WTC11 (cell line): ENCODE measurements at regions not wholly inside any gene's neighbourhood (a gene's known extent, or its start where the extent isn't known, plus 50 kb on each side); places are given as distances from the start of the nearest gene placed in this dataset.

Experiments used
- ATAC-seq: fragments of 200-7000 bp; cut with Tn5 transposase; 2 replicates; pipeline ENCODE4 v1.10.0; 2021; ENCODE audit warnings: mild to moderate bottlenecking, moderate library complexity
- CTCF ChIA-PET: fragments of 300-600 bp; sonication (Branson Sonifier 250); formaldehyde crosslinking; loops from one replicate; lab custom pipeline; 2021; ENCODE audit warnings: antibody characterized with exemption; lab: Charles Lee
- POLR2A ChIA-PET: fragments of 350-600 bp; sonication (Branson Sonifier 250); formaldehyde crosslinking; loops from one replicate; lab custom pipeline; 2021; ENCODE audit warnings: antibody characterized with exemption; lab: Charles Lee
- DNase-seq: peaks from one replicate; pipeline ENCODE4 v3.0.0; 2021; ENCODE audit warnings: low spot score
- H3K27ac Mint-ChIP-seq: 2 replicates; pipeline ENCODE4 v1.8.0; 2021; ENCODE audit warnings: mixed read lengths
- H3K27me3 Mint-ChIP-seq: 2 replicates; pipeline ENCODE4 v1.8.0; 2021; ENCODE audit warnings: low read depth, mild to moderate bottlenecking, moderate library complexity, mixed read lengths
- H3K36me3 Mint-ChIP-seq: 2 replicates; pipeline ENCODE4 v1.8.0; 2021; ENCODE audit warnings: mixed read lengths
- H3K4me1 Mint-ChIP-seq: 2 replicates; pipeline ENCODE4 v1.8.0; 2022; ENCODE audit warnings: mixed read lengths
- H3K4me3 Mint-ChIP-seq: 2 replicates; pipeline ENCODE4 v1.8.0; 2021; ENCODE audit warnings: mild to moderate bottlenecking, moderate library complexity, mixed read lengths
- H3K9me3 Mint-ChIP-seq: 2 replicates; pipeline ENCODE4 v1.8.0; 2021; ENCODE audit warnings: mixed read lengths
- CBFB ChIP-seq: sonication (generic); formaldehyde crosslinking; IDR thresholded peaks from 2 replicates; pipeline ENCODE4 v1.8.1; 2022; ENCODE audit warnings: mild to moderate bottlenecking, low read depth, missing genetic modification reagents
- CDX4 ChIP-seq: fragments of 250-450 bp; sonication (Bioruptor Pico); IDR thresholded peaks from 2 replicates; pipeline ENCODE4 v1.9.0; 2021; ENCODE audit warnings: moderate library complexity, mild to moderate bottlenecking, inconsistent platforms, borderline replicate concordance
- CREM ChIP-seq: sonication (generic); formaldehyde crosslinking; IDR thresholded peaks from 2 replicates; pipeline ENCODE4 v1.8.1; 2022; ENCODE audit warnings: mild to moderate bottlenecking, missing genetic modification reagents, moderate library complexity
- CTCF ChIP-seq: fragments of 200-600 bp; IDR thresholded peaks from 2 replicates; pipeline ENCODE4 v1.8.0; 2022; ENCODE audit warnings: antibody characterized with exemption
- E2F4 ChIP-seq: sonication (generic); formaldehyde crosslinking; IDR thresholded peaks from 2 replicates; pipeline ENCODE4 v1.8.1; 2022; ENCODE audit warnings: low read depth, mild to moderate bottlenecking, moderate library complexity, missing genetic modification reagents, borderline replicate concordance
- FOXJ3 ChIP-seq: sonication (generic); formaldehyde crosslinking; IDR thresholded peaks from 2 replicates; pipeline ENCODE4 v1.9.0; 2021; ENCODE audit warnings: missing genetic modification reagents, mild to moderate bottlenecking, borderline replicate concordance
- GRHL2 ChIP-seq: fragments of 250-450 bp; sonication (Bioruptor Pico); IDR thresholded peaks from 2 replicates; pipeline ENCODE4 v1.8.0; 2022; ENCODE audit warnings: mild to moderate bottlenecking, moderate library complexity; ENCODE audit not compliant: insufficient replicate concordance, severe bottlenecking
- HMGXB4 ChIP-seq: sonication (generic); formaldehyde crosslinking; IDR thresholded peaks from 2 replicates; pipeline ENCODE4 v1.8.1; 2023; ENCODE audit warnings: mild to moderate bottlenecking, moderate library complexity, missing genetic modification reagents
- MXD4 ChIP-seq: fragments of 250-450 bp; sonication (Bioruptor Pico); IDR thresholded peaks from 2 replicates; pipeline ENCODE4 v1.8.0; 2021; ENCODE audit warnings: mild to moderate bottlenecking, moderate library complexity, borderline replicate concordance
- OVOL2 ChIP-seq: fragments of 250-450 bp; sonication (Bioruptor Pico); IDR thresholded peaks from 2 replicates; pipeline ENCODE4 v1.9.0; 2021; ENCODE audit warnings: mild to moderate bottlenecking, borderline replicate concordance
- PRDM15 ChIP-seq: sonication (generic); formaldehyde crosslinking; IDR thresholded peaks from 2 replicates; pipeline ENCODE4 v1.8.0; 2022; ENCODE audit warnings: missing genetic modification reagents
- PREB ChIP-seq: sonication (generic); formaldehyde crosslinking; IDR thresholded peaks from 2 replicates; pipeline ENCODE4 v1.8.1; 2022; ENCODE audit warnings: mild to moderate bottlenecking, missing genetic modification reagents, moderate library complexity, borderline replicate concordance
- PRRX2 ChIP-seq: fragments of 250-450 bp; sonication (Bioruptor Pico); IDR thresholded peaks from 2 replicates; pipeline ENCODE4 v1.8.0; 2021; ENCODE audit warnings: mild to moderate bottlenecking
- USF2 ChIP-seq: sonication (generic); formaldehyde crosslinking; IDR thresholded peaks from 2 replicates; pipeline ENCODE4 v1.8.1; 2023; ENCODE audit warnings: mild to moderate bottlenecking, missing genetic modification reagents, moderate library complexity
- ZMAT4 ChIP-seq: fragments of 250-450 bp; sonication (Bioruptor Pico); IDR thresholded peaks from 2 replicates; pipeline ENCODE4 v1.9.0; 2021; ENCODE audit warnings: mild to moderate bottlenecking
- ZNF317 ChIP-seq: sonication (generic); formaldehyde crosslinking; IDR thresholded peaks from 2 replicates; pipeline ENCODE4 v1.8.1; 2023; ENCODE audit warnings: low read depth, mild to moderate bottlenecking, moderate library complexity, missing genetic modification reagents, borderline replicate concordance

GRCh38 chr18:41466436-41467160 lies 488.4 kb upstream of the PIK3C3 start:
- H3K4me1 Mint-ChIP-seq: peaks cover 55% of the 10 kb centered on the region
- no peaks in the 10 kb centered on the region for H3K27me3 Mint-ChIP-seq
- ChIA-PET POLR2A (interaction anchor here (0.7 kb wide), 1 partner anchor 63 kb away, joined by 3 read pairs; no protein-coding TSS in a partner anchor), CTCF (no interaction called here)
- ATAC-seq (no peak), DNase-seq (no peak)
- peak overlapping the region; percentile 47; the same call in 1 of the 2 replicates for H3K27ac Mint-ChIP-seq
- H3K9me3 Mint-ChIP-seq: peaks cover 14% of the 10 kb centered on the region; the same call in 1 of the 2 replicates
- TF ChIP-seq ZNF317 (CRISPR knock-in tag) (no peak), PRDM15 (CRISPR knock-in tag) (no peak), CDX4 (CRISPR knock-in tag) (no peak), PRRX2 (CRISPR knock-in tag) (no peak), MXD4 (CRISPR knock-in tag) (no peak), CTCF (no peak), CBFB (CRISPR knock-in tag) (no peak), OVOL2 (CRISPR knock-in tag) (no peak), USF2 (CRISPR knock-in tag) (no peak), CREM (CRISPR knock-in tag) (no peak), PREB (CRISPR knock-in tag) (no peak), FOXJ3 (CRISPR knock-in tag) (no peak)
- H3K4me3 Mint-ChIP-seq: no peak overlapping the region
- peaks cover 15% of the 10 kb centered on the region for H3K36me3 Mint-ChIP-seq

- Mint-ChIP-seq H3K27me3 (no peaks in the 10 kb centered on the region), H3K27ac (peak overlapping the region; percentile 73; the same call in 1 of the 2 replicates), H3K4me1 (peaks cover 57% of the 10 kb centered on the region), H3K4me3 (no peak overlapping the region; the same call in 1 of the 2 replicates), H3K36me3 (peaks cover 15% of the 10 kb centered on the region), H3K9me3 (peaks cover 14% of the 10 kb centered on the region; the same call in 1 of the 2 replicates)
- ATAC-seq (no peak), DNase-seq (no peak)
- CTCF ChIA-PET: interaction anchor here (1.2 kb wide), 1 partner anchor 67 kb away, joined by 3 read pairs; no protein-coding TSS in a partner anchor
- POLR2A ChIA-PET: no interaction called here
- TF ChIP-seq ZMAT4 (CRISPR knock-in tag) (no peak), HMGXB4 (no peak), CTCF (no peak), GRHL2 (CRISPR knock-in tag) (no peak), E2F4 (no peak)
These were observed 489.6 kb upstream of the PIK3C3 start for GRCh38 chr18:41465386-41465785.
